ENCODE measurements at regions not wholly inside any gene's neighbourhood (a gene's known extent, or its start where the extent isn't known, plus 50 kb on each side); places are given as distances from the start of the nearest gene placed in this dataset.

- intact Hi-C loops (cut with DNase I), result no loop called here
These were observed 350.2 kb upstream of the CDH8 start for GRCh38 chr16:62386411-62386810.

GRCh38 chr16:62383941-62384340 lies 347.7 kb upstream of the CDH8 start:
- Histone ChIP-seq H3K27ac (no peak overlapping the region), H3K4me3 (no peak overlapping the region), H3K9me3 (no peaks in the 10 kb centered on the region), H3K36me3 (no peaks in the 10 kb centered on the region), H3K27me3 (no peaks in the 10 kb centered on the region), H3K9ac (ENCODE audit: low read depth in 2 of 2, low read length in 2 of 2) (no peak overlapping the region), H3K4me1 (no peaks in the 10 kb centered on the region)
- intact Hi-C loops (cut with DNase I), result no loop called here
- TF ChIP-seq CTCF (IDR thresholded peaks at IDR 0.05), result no peak
- DNase-seq, result no peak

More at GRCh38 chr16:62386411-62386810, 350.2 kb upstream of the CDH8 start:
- no peaks in the 10 kb centered on the region for H3K9me3 ChIP-seq
- H3K27me3 ChIP-seq, result no peaks in the 10 kb centered on the region
- no peaks in the 10 kb centered on the region for H3K4me1 ChIP-seq
- no peak for DNase-seq
- TF ChIP-seq CTCF (IDR thresholded peaks at IDR 0.05), result no peak
- no peak overlapping the region for H3K9ac ChIP-seq (ENCODE audit: low read depth in 2 of 2, low read length in 2 of 2)
- no peak overlapping the region for H3K4me3 ChIP-seq
- H3K27ac ChIP-seq, result no peak overlapping the region
- no peaks in the 10 kb centered on the region for H3K36me3 ChIP-seq

GRCh38 chr16:62370445-62370844 lies 334.2 kb upstream of the CDH8 start:
- intact Hi-C loops (cut with DNase I), result no loop called here
- Histone ChIP-seq H3K36me3 (no peaks in the 10 kb centered on the region), H3K4me1 (no peaks in the 10 kb centered on the region), H3K4me3 (no peak overlapping the region), H3K9me3 (no peaks in the 10 kb centered on the region), H3K27ac (no peak overlapping the region), H3K27me3 (no peaks in the 10 kb centered on the region), H3K9ac (ENCODE audit: low read depth in 2 of 2, low read length in 2 of 2) (no peak overlapping the region)
- DNase-seq, result no peak
- TF ChIP-seq CTCF (IDR thresholded peaks at IDR 0.05), result no peak

DNA sequence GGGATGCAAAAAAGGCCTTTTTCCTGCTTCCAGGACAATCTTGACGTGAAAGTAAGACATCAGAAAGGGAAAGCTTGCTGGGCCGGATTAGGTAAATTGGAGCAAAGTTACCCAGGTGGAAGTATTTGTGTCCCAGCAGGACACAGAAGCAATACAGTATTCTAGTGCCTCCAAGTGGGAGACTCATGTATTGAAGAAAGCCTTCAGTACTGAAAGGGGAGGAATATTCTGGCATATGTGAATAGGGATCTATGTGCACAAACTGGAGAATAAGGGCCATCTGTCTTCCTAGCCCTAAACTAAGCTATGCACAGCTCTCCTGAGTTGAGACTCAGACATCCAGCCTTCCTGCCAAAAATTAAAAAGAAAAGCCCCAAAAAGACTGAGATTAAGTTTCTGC lies 327.3 kb upstream of the CDH8 start:
- Histone ChIP-seq H3K9me3 (no peaks in the 10 kb centered on the region), H3K27me3 (no peaks in the 10 kb centered on the region), H3K36me3 (no peaks in the 10 kb centered on the region), H3K4me3 (no peak overlapping the region), H3K4me1 (no peaks in the 10 kb centered on the region), H3K27ac (no peak overlapping the region), H3K9ac (ENCODE audit: low read depth in 2 of 2, low read length in 2 of 2) (no peak overlapping the region)
- no peak for TF ChIP-seq CTCF (IDR thresholded peaks at IDR 0.05)
- no peak for DNase-seq
- intact Hi-C loops (cut with DNase I), result no loop called here

DNA sequence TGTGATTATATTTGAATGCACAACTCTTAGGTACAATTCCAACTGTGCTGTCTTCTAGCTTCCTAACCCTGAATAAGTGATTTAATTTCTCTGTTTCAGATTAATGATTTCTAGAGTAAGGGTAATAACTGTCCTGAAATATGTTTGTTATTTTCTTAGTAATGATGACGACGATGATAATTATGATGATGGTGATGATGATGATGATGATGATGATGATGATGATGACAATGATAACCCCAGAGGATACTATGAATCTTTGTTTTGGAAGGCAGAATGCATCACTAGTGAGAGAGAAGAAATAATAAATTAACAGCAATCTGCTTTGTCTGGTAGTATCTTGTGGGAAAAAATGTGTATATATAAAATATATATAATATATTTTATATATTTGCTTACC lies 317.1 kb upstream of the CDH8 start:
- Histone ChIP-seq H3K27ac (no peak overlapping the region), H3K9ac (ENCODE audit: low read depth in 2 of 2, low read length in 2 of 2) (no peak overlapping the region), H3K27me3 (no peaks in the 10 kb centered on the region), H3K4me1 (no peaks in the 10 kb centered on the region), H3K36me3 (no peaks in the 10 kb centered on the region), H3K9me3 (no peaks in the 10 kb centered on the region), H3K4me3 (no peak overlapping the region)
- DNase-seq, result no peak
- intact Hi-C loops (cut with DNase I), result no loop called here
- TF ChIP-seq CTCF (IDR thresholded peaks at IDR 0.05), result no peak

DNA sequence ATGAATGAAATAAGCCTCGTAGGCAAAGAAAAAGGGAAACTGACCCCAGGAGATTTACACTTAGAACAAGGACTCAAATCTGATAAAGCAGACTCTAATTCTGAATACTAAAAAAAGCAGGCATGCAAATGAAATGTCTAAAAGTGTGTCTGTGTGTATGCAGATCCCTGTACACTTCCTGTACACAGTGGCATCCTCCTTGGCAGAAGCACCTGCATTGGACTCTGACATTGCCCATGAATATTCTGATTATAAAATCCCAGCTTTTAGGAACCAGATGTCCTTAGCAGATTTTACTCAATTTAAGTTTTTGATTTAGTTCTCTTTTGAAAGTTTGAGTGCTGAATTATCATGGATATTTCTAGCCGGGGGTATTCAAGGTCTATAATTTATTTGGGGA lies 306.0 kb upstream of the CDH8 start:
- Histone ChIP-seq H3K27me3 (no peaks in the 10 kb centered on the region), H3K27ac (no peak overlapping the region), H3K4me1 (no peaks in the 10 kb centered on the region), H3K9ac (ENCODE audit: low read depth in 2 of 2, low read length in 2 of 2) (no peak overlapping the region), H3K36me3 (no peaks in the 10 kb centered on the region), H3K4me3 (no peak overlapping the region), H3K9me3 (no peaks in the 10 kb centered on the region)
- intact Hi-C loops (cut with DNase I), result no loop called here
- no peak for DNase-seq
- TF ChIP-seq CTCF (IDR thresholded peaks at IDR 0.05), result no peak

Data from colonic mucosa (tissue), 4 donors.